Femur (tissue), 1 donor: ENCODE measurements at regions not wholly inside any gene's neighbourhood (a gene's known extent, or its start where the extent isn't known, plus 50 kb on each side); places are given as distances from the start of the nearest gene placed in this dataset.

Experiments
- DNase-seq: peaks from one replicate; pipeline ENCODE4 v3.0.0-alpha.2; 2017

DNA sequence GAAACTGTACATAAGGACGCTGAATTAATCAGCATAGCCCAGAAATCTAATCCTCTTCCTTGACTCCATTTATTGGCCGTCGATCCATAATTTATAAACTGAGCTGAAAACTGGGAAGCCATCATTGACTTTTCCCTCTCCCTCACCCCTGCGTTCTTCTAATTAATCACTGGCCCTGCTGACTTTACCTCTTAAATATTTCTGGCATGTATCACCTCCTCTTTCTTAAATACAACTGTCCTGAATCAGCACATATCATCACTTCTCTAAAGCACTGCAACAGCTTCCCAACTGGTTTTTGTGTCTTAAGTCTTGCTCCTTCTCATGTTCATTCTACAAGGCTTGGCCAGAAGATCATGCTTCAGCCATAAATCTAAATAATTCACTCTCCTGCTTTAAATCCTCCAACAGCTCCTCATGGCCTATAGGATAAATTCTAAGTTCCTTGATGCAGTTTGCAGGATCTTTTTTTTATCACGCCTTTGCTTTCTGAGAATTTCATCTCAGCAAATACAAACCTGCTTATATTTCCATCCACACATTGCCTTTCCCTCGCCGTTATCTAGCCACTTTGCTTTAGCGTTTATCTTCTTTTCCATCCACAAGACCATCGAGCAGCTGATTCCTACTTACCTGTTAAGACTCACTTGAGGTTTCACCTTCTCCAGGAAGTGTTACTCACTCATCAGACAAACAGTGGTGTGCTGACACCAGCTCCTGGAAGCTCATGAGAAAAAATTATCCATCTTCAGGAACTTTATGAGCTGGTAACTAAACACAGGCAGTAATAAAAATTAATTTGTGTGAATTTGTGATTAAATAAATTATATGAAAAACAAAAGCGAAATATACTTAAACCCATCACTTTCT, 295.6 kb upstream of the FLRT2 start:
- no peak for DNase-seq

DNA sequence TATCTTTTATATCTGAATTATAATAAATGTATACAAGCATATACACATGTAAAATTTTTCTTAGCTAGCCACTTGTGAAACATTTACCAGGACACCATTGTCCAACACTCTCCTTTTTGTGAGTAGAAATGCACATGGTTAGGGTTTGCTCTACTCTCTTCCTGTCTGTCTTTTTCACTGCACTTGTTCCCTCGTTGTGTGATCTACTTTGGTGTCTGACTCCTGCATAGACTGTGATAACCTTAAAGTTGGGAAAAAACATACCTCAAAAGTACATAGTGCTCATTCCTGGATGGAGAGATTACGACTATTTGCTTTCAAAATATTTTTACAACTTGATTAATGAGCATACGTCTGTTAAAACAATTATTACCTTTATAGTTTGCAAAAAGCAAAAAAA, 294.1 kb upstream of the FLRT2 start:
- no peak for DNase-seq

DNA sequence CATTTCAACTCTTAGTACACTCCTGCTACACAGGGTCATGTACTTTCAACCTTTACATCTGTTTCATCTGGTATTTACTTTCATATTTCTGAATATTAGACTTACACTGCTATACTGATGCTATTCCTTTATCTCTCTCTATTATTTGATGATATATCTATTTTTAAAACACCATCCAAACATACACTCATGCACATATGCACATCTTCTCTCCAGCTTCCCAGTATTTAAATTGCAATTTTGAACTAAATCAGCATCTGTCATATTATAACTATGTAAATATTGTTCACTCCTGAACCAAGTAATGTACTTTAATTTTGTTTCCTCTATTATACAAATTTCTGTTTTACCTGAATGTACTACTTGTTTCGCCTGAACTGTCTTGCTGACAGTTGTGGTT, 293.6 kb upstream of the FLRT2 start:
- DNase-seq: no peak

DNA sequence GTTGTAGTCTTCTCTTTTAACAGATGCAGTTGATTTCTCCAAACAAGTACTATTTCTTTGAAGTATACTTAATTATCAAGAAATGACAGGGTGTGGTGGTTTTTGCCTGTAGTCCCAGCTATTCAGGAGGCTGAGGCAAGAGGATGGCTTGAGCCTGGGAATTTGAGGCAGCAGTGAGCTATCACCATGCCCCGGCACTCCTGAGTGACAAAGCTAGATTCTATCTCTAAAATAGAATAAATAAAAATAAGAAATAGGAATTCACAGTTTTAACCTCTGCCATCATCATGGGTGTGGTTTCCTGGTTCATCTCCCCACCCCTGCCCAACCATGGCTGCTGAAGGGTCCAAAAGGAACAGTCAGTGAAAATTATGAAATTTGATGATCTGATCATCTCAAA, 290.2 kb upstream of the FLRT2 start:
- DNase-seq: no peak

DNA sequence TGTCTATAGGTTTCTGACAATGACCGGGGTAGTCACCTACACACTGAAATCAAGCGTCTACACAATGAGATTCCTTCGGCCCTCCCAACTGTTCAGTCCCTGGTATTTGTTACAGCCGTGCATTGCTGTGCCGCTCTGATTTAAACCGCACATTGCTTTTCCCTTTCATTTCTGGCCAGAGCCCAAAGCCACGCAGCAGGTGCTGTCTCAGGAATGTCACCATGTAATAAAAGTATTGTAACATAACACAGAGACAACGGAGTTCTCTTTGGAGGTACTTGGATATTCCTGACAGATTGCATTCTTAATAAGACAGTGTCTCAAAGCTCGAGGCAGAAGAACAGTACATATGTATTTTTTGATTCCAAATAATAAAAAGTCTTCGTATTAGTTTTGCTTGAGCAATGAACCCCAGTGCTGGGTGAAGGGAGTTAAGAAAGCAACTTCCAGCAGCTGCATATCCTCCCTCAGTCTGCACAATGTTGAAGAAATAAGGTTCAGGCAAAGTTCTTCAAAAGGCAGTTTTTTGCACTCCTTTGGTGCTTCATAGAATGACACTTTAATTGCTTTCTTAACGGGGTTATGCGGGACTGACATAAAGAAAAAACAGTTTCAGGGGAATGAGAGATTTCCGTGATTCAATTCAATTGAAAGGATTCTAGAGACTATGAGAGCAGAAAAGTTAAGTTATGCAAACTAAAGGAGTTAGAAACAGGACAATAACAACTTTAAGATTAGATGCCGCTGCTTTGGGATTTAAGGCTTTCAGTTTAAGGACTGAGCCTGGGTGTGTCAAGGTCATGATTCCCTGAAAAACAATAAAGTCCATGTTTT, 288.7 kb upstream of the FLRT2 start:
- peak; percentile 70 for DNase-seq

DNA sequence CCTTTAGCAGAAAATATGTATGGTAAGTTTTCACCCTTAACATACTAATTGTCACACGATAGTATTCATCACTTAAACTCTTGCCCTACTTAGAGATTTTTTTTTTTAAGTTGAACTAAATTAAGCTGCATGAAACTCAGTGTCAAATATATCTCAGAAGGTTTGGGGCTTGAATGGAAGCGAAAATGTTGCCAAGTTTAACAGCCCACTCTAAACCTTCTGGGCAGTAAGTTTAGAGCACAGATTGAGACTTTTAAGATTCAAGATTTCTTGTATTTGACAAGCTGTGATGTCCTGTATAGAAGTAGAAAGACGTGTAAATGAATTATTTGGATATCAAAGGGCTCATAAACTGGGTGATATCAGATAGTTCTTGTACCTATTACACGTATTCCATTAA, 287.3 kb upstream of the FLRT2 start:
- no peak for DNase-seq

DNA sequence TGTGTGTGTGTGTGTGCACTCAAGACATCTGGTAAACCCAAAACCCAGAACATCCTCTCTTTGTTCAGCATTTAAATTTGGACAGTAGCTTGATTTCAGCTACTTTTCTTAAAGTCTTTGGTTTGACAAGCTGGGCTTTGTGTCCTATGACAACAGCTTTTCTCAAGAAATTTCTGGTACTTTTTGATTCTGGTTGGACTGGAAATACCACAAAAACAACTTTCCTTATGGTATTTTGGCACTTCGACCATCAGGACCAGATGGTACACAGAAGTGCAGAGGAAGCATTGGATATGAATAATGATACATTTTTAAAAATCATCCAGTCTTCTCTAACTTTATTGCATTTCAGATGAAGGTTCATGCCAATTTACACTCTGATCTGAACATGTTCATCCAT, 286.6 kb upstream of the FLRT2 start:
- DNase-seq: no peak

DNA sequence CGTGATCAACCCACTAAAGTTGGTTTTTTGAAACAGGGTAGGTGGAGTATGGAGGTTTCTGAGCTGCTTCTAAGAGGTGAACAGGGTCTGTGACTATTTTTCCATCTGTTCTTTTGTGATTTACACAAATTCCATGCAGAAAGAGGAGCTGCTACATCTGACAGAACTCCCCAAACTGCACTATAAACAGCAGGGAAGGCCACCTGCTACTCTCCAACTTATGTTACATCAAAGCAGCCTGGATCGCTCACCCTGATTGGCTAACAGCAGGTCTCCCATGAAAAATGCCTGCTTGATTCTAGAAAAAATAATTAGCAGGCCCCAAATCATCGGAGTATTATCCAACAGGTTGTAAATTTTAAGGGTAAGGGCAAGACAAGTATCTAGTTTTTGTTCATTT, 282.9 kb upstream of the FLRT2 start:
- no peak for DNase-seq

DNA sequence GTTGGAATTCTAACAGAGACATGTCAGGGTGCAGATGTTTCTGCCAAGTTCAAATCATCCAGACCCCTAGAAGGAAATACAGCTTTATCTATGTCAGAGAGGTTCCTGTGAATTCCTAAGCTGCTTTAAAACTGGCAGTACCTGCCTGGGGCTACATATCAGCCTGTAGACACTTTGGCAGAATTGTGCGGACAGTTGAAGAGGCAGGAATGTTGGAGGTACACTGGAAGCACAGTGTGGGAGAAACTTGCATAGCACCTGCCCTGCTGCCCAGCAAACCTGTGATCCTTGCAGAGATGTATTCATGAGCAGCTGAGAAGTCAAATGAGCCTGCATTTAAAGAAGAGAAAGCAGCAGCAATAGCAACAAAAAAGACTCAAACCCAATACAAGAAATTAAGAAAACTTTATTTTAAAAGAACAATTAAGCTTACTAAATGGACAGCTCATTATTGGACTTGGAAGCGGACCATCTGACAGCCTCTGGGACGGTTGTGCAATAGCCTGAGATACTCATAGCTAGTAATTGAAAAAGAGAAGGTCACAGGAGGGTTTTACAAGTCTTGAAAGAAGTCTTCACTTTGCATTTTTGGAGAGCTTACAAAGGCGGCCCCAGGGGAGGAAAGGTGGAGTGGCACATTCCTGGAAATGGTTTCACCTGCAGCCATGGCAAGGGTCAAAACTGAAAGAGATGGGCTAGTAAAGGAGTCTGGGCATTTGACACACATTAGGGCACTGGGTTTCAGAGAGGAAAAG, 280.9 kb upstream of the FLRT2 start:
- no peak for DNase-seq

DNA sequence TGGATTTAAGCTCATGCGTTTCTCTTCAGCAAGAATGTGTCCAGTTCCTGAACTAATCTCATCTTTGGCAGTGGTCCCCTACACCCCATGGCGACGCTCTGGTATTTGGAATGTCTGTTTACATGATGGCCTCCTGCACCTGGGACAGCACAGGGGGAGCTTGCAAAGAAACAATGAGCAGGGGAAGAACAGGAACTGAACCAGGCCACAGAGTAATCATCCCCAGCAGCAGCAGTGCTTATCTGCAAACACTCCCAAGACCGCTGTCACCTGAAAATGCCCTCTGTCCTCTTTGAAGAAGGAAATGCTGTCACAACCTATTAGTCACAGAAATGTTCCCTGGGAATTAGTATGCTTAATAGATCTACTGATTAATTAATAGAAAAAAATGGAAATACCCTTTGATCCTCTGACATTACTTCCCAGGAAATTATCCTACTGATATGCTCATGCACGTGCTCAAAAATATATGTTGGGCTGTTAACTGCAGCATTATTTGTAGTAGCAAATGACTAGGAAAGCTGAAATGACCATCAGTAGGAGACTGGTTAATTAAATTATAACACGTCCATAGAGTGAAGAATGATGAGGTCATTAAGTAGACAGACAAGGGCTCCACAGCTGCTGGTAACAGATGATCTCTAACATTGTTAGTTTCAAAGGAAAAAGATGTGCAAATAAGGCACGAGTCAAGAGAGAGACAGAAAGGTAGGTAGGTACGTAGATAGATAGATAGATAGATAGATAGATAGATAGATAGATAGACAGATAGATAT, 279.3 kb upstream of the FLRT2 start:
- no peak for DNase-seq

DNA sequence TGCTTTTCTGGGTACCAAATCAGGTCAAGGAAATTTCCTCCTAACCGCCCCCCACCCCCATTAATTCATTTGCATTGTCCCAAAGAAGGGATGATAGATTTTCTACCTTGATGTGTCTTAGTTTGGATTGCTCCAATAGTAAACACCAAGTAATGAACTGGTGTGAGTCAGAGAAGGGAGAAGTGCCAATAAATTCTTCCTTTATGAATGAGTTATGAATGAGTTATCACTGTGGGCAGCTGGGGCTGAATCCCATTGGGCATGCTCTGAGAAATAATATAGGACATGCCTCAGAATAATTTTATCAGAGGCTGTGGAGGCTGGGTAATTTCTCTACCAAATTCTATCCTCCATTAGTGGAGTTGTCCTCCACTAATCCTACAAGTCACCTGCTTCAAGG, 277.9 kb upstream of the FLRT2 start:
- DNase-seq: no peak

DNA sequence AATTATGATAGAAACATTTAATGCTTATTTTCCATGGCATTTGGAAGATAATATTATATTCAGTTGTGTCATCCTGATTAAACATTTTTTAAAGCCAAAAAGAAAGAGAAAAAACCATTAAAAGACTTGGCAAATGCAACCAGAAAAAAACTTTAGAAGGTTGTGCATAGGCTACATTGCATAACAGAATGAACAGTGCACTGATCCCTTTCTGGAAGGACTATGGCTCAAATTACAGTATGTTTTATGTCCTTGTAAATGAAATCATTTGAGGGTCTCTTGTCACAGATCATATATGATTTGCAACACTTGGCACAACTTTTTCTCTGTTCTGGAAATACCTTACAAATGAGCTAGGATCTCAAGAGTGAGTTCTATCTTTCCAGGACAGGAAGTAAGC, 275.2 kb upstream of the FLRT2 start:
- DNase-seq: no peak

DNA sequence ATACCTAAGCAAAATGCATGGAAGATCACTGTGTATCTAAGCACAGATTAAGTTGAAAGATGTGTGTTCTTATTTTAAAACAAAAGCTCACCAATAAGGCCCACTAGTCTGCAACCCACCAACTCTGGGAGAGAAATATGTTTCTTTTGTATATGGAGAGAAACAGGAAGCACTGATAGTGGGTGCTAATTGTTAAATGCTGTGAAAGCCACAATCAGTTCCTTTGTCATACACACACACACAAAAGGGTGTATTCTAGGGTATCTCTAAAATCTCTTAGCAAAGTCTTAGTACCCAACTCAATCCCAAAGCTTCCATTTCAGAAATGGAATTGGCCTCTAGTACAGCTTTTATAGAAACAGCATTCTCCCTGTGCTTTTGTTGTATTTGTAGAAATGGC, 272.7 kb upstream of the FLRT2 start:
- no peak for DNase-seq

DNA sequence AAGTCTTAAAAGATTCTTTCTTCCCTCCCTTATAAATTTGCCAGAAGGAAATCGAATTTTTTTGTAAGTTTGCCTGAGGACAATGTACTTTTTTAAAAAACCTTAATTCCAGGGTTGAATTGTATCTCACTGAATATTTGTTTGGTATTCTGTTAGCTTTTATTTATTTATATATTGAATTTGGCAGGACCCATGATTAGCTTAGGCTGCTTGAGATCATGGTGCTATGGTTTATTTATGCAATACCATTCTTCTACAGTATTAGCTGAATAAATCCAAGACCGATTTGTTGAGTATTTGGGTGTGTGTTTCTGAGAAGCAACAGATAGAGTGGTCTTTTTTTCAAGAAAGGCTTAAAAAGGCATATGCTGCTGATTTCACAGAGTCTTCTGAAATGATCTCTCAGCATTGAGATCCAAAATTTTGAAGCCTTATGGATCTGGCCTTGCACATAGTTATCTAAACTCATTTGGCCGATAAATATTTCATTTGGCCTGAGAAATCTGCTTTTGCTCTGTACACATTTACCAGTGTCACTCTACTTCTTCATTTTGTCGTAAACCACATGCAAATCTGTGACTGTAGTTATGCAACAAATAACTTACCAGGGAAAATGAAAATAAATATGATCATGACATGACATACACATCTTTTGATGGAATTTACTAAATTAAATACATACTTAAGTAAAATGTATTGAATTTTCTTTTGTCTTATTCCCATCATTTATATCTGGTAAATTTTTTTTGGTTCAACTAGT, 265.8 kb upstream of the FLRT2 start:
- DNase-seq: no peak

DNA sequence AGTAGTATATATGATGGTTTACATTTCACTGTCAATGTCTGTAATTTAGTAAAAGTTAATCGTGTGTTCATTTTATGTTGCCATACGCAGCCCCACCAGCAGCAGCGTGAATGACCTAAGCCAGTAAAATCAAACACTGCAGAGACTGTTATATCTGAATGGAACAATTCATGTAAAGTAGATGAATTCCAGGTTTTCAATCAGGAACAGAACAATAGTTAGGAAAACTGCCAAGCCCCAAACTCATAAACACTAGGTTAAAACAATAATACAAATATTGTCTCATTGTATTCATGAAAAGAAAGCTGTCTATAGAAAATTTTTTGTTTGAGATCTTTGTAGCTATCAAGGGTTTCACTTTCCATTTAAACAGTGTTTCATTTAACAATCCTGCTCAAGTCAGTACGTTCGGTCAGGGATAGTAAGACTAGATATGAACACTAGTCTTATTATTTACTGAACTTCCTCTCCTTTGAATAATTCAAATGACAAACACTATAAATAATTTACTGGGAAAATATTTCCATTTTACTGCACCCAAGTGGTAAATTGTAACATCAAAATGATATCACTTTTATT, 256.8 kb upstream of the FLRT2 start:
- no peak for DNase-seq

DNA sequence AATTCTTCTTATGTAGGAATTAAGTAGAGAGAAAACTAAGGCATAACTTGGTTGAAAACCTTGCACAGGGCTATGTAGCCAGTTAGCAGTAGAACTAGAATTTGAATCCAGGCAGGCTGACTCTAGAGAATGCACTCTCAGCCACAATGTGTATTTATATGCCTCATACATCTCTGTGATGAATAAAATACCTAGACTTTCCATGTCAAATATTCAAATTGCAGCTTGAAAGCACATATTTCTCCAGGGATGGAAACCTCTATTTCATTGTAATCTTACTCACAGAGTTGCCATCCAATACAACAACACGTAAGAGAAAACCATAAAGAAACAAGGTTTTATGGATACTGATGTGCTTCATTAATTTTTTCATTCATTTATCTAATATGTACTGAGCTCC, 256.0 kb upstream of the FLRT2 start:
- no peak for DNase-seq

DNA sequence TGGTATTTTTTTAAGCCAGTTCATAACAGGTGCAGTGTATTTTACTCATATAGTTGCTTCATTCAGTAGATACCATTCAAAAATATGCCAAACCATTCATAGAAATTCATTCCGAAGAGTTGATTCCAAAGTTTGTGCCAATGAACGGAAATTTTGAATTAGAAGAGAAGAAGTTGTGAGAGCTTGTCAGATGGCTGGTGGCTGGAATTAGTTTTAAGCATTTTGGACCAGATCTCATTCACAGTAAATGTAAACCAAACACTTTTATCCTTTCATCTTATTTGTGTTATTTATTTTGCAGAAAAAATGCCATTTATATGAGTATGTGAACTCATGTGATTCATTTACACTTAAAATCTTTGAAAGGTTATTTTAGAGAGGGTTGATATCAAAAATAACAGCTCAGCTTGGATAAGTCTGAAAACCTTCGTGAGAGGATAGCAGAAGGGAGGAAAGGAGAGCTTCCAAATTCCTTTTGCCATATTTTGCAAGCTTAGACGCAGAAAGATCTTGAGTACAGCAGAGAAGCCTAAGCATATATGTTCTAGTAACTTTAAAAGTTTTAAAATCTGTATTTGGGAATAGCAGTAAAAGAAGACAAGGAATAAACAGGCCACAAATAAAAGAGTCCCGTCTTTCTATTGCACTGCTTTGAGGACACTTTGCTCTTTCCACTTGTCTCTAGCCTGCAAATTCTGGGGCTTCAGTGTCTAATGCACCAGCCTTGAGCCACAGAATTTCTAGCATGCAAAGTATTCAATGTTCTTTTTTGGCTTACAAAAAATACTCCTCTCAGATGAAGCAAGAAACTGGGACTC, 253.6 kb upstream of the FLRT2 start:
- DNase-seq: no peak

DNA sequence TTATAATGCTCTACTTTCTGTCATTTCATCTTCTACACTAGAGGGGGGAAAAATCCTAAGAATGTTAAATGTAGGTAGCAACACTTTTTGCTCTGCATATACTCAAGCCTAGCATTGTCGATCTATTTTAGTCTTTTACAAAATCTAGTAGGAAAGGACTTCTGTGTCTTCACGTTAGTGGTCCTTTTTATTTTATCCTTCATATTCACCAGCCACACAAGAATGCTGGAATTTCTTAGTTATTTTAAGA, 253.0 kb upstream of the FLRT2 start:
- no peak for DNase-seq

DNA sequence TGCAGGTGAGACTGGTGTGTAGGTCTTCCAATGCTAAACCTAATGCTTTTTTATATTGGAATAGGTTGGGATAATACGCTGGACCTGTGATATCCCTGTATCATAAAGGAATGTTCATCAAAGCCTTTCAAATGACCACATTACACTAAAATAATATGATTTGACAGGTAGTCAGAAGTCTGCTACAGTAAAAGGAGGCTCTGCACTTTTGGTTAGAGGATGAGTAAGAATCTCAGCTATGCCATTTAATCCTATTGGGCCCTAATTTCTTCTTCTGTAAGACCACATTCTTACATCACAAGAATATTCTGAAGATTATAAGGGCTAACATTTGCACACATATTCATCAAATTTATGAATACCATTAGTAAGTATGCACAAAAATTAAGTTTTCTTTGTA, 250.5 kb upstream of the FLRT2 start:
- no peak for DNase-seq

DNA sequence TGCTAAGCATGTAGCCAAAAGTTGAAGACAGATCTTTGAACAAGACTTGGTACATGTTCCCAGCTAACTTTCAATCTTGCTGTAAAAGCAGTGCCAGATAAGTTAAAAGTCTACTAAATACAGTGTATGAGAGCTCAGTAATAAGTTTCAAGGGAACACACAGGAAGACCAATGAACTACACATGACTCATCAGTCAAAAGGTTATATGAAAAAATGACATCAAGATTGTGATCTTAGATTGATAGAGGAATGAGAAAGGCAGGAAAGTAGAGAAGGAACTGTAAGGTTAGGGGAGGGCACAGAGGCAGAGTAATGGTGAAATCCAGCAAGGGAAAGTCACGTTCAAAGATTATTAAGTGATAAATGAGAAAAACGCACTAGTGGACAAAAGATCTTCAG, 249.9 kb upstream of the FLRT2 start:
- DNase-seq: no peak

DNA sequence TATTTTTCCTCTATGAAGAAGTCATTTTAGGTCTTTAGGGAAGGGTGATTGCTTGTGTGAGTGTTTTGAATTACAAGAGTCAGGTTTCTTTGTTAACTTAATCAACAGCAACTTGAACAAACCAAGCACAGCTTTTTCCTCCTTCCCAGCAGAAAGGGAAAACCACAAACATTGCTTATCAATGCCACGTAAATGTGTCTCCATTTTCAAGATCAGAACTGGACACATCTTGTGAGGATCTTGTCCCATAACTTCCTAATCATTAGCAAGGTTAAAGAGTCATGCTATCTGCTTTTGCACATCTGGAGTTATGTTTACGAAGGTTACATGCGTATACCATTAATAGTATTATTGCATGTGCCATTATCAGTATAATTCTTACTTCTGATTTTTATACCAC, 248.0 kb upstream of the FLRT2 start:
- DNase-seq: no peak
